GM19351 (cell line): ENCODE measurements at regions not wholly inside any gene's neighbourhood (a gene's known extent, or its start where the extent isn't known, plus 50 kb on each side); places are given as distances from the start of the nearest gene placed in this dataset.

ENCODE experiments used
- ATAC-seq: cut with Tn5 transposase; IDR thresholded peaks from one replicate; pipeline ENCODE4 v1.9.1; 2021; ENCODE audit warnings: mild to moderate bottlenecking, moderate library complexity; ENCODE audit not compliant: unreplicated experiment

DNA sequence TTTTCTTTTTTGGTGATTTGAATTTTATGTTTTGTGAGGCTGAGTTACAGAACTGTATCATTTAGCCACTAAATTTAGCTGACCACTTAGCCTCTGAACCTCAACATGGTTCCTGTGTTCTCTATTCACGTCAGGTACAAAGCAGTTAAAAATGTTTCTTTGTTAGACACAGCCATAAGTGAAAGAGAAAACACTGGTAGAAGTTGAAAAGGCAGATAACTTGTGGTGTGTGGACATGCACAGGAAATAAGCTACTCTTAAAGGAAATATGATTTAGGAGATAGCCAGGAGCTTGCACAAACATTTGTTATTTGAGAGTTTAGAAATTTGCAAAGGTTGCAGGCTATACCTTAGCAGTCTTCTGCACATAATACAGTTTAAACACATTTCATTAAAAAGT lies 171.0 kb upstream of the RPS6KA3 start:
- ATAC-seq: peak; percentile 59

DNA sequence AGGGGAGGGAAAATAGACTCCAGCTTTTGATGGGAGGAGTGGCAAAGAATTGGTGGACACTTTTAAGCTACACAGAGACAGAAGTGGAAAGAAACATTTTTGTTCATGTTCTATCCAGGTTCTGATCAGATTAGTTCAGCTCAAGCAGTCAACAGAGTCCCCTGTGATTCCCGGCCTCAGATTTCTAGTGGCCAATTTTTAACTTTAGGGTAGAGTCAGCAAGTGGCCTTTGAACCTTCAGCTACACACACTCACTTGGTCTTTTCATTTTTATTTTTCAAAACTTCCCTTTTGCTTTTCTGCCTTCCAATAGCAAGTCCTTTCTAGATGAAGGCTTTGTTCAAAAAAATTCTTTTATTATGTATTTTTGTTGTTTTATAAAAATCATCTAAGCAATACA lies 169.2 kb upstream of the RPS6KA3 start:
- ATAC-seq: no peak

DNA sequence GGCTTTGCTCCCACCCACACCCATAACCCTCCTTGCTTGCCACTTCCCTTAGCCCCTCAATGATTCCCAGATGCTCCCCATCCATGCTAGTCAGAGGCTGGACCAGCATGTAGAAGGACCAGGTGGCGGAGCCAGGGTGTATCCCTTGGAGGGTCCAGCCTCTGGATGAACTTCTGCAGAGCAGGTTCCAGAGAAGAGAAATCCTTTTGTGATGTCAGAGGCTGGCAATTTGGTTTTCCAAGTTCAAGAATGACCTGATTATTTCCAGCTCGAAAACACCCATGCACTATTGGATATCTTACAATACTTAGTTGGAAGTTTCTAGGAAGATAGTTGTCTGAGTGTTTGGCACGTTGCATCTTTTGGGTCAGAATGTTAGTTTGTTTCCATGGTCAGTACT lies 168.3 kb upstream of the RPS6KA3 start:
- no peak for ATAC-seq

DNA sequence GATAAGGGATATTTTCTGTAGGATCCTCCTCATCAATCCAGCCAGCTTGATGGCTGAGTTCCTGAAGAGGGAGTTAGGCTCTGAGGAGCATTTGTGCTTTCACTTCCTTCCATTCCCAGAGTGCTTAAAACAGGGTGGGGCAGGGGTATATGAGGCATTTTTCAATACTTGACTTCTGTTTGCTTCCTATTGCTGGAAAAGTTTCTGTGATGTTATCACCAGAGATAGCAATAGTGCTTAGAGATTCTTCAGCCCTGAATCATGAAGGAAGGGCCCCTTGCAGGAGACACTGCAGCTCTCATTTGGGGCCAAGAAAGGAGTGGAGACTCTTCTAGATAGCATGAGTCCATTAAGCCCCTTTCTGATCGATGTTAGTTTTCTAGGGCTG lies 166.7 kb upstream of the RPS6KA3 start:
- no peak for ATAC-seq

DNA sequence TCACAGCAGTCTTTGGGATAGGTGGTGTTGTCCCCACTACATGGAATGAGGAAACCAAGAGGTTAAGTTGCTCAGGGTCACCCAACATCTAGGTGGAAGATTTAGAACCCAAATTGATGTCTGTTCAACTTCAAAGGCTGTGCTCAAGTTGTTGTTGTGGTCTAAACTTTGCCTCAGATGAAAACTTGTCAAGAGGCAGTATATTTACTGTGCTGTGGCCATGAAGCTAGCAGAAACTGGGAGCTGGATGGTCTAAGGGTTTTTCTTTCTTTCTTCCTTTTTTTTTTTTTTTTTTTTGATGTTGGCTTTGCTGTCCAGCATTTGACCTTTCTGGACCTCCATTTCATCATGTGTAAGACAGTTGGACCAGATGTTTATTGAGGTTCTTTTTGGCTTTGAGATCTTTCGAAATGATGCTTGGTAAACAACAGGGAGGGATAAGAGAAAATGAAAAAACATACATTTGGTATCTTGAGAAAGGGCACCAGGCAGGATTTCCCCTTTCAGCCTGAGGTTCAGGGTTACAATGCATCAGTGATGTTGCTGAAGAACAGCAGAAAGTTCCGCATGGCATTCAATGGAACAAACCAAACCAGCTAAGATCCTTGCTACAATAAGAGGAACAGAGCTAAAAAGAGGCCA lies 166.2 kb upstream of the RPS6KA3 start:
- ATAC-seq: peak; percentile 39

DNA sequence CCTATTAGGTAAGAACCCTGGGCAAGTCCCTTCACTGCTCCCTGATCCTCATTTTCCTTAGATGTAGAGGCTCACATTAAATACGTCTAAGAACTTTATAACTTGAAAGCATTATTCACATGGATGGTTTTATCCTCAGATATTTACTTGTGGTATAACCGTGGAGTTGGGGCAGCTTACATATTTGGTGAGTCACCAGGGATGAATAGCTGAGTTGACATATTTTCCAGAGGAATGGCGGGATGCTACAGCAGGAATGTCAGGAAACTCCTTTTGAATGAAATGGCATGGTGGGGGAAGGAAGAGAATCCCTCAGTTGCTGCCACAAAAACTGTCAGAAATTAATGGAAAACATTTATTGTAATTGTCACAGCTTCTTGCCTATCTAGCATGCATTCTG lies 165.3 kb upstream of the RPS6KA3 start:
- no peak for ATAC-seq

DNA sequence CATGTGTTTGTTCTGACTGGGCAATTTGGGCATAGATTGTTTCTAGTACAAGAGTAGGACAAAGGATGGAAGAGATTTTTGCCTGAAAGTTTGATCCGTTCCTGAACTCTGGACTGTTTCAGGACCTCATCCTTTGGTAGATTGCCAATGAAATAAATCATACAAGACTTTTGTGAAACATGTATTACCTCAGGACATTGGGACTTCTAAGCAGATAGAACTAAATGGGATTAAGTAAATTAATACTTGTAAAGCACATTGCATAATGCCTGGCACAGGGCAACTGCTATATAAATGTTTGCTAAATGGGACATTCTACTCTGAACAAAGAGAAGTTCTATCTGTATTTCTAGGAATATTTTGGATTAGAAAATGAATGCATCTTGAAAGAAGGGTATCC lies 164.8 kb upstream of the RPS6KA3 start:
- ATAC-seq: no peak

DNA sequence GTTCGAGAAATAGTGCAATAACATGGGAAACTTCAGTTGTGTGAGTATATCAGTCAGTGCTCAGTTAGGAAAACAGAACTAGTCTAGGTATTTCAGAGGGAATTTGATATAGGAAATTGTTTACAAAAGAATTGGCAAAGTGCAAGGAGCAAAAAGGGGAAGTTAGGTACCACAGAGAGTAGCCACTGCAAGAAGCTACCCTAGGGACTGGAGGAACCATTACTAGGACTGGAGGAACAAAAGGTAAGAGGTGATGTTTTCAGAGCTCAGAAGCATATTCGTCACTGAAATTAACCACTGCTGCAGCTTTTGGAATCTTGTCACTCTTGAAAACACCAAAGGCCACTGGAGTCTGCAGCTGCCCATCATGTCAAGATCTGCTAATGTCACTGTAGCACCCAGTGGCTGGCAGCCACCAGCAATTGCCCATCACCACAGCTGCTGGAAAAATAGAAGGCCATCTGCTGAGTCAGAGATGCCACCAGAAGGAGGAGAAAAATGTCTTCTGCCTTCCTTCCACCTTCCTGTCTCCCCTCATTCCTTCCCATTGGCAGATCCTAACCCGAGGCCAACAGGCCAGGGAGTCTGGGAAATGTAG lies 160.6 kb upstream of the RPS6KA3 start:
- peak; percentile 82 for ATAC-seq

DNA sequence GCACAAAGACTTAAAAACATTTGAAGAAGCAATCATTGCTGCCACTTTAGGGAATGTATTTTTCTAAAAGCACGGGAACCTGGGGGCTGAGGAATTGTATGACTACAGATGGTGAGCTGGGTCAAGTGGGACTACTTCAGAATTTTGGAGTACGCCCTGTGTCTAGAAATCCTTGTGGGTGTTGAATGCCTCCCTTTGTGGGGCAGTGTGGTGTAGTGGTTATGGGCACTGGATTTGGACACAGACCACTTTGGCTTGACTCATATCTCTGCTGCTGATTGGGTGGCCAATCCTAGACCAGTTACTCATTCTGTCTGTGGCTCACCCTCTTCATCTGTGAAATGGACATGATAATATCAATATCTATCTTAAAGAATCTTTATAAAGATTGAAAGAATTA lies 155.0 kb upstream of the RPS6KA3 start:
- ATAC-seq: no peak

DNA sequence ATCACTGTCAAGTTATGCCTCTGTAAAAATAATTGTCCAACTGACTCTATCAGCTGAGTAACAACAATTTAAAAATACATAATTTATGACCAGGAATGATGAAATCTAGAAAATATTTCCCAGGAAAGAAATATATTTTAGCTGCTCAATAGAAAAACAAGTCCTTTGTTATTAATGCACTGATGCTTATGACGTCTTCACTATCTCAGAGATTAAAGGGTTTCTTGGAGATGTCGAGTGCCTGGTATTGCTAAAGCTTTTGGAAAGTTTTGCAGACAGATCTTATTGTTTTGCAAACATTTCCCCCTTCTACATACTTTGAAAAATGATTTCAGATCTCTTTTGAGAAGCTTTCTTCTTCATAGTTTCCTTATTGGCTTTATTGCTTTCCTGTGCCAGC lies 154.6 kb upstream of the RPS6KA3 start:
- ATAC-seq: no peak

DNA sequence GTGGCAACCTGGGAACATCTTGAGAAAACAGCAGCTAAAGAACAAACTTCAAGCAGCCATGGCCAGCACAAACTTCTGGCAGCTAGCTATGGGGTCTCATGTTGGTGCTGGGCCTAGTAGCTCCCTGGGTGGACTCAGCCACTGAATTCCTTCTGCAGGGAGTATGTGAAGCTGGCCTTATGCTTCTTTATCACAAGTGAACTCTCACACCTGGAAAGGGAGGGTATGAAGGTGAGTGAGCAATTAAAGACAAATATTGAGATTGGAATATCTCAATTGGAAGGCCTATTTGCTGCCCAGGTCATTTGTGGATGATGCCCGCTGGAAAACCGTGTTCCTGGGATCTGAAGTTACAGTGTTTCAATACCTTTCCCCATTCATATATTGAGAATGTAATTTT lies 153.3 kb upstream of the RPS6KA3 start:
- no peak for ATAC-seq

DNA sequence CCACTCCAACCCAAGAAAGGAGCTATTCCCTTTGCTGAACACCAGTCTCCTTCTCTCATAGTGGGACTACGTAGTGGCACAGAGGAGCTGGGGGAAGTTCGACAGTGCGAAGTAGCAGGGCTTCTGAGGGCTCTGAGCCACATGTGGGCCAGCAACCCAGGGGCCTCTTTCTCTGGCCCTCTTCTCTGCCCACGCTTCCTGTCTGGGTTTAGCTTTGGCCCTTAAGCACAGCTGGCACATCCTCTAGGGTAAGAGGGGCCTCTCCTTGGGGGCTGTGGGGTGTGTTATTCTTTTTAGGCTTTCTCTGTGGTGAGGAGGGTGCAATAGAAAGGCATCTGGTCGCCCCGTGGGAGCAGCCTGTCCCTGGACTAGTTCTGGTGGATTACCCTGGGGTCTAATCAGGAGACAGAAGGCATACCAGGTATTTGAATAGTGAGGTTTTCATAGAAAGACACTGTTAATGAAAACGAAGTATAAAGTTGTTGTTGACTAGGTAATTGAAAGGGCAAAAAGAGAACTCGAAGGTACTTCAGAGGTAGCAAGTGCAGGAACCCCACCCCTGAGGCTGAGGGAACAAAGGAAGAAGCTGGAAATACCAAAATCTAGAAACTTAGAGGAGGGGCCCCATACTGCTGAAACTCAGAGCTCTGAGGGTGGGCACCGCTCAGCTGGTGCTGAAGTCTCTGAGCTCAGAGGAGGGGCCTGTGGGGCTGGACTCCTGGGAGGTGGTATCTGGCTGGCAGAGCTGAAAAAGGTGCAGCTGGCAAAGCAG lies 151.9 kb upstream of the RPS6KA3 start:
- ATAC-seq: peak; percentile 79

DNA sequence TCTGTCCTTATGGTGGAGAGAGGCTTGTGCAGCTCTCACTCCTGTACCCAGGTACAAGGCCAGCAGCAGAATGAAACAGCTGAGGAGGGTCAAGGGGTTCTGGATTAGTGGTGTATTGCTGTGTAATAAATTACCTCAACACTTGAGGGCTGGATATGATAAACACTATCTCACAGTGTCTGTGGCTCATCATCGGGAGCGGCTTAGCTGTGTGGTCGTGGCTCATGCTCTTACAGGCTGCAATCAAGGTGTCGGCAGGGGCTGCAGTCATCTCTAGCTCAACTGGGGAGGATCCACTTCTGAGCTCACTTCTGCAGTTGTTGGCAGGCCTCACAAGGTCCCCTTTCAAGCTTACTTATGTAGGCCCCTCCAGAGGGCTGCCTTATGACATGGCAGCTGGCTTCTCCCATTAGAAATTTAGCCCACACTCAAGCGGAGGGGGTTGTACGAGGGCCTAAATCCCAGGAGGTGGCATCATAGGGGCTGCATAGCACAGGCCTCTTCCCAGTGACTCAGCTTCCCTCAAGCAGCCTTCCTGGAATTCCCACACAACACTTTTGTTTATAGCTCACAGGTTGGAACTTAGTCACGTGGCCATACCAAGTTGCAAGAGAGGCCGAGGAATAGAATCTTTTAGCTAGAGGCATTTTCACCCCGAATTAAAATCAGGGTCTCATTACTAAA lies 148.2 kb upstream of the RPS6KA3 start:
- ATAC-seq: no peak

DNA sequence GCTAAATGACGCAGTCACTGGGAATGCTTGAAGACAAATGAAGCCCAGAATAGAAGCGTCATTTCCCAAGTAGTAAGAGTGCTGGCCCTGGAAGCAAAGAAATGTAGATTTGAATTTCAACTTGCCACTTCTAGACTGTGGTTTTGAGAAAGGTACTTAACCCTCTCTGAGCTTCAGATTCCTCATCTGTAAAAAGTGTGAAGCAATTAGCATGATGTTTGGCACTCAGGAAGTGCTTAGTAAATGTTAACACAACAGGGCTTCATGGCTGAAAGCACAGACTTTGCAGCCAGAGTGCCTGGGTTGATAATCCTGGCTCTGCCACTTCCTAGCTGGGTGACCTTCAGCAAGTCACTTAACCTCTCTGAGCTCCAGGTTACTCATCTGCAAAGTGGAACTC lies 147.4 kb upstream of the RPS6KA3 start:
- no peak for ATAC-seq

DNA sequence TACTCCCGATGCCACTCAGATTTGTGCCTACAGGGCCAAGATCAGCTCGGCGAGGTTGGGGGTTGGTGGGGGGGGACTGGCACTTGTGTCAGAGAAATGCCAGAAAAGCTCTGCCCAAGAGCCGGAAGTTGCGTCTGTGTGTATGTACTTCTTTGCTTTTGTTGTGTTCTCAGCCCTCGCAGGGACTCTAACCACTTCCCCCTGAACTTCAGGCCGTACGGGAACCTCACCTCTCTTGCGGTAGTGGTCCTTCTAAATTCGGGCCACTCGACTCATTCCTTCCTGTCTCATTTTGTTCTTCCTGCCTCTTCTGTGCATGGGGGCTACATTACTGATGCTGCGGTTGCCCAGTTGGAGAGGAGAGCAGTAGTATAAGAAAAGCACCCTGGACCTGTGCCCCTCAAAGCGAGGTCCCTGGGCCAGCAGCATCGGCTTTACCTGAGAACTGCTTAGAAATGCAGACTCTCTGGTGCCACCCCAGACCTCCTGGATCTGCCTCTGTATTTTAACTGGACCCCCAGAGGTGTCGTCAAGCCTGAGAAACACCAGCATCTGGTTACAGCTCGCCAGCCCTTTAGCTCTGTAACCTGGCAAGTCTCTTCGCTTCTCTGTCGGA lies 146.3 kb upstream of the RPS6KA3 start:
- peak; percentile 87 for ATAC-seq

DNA sequence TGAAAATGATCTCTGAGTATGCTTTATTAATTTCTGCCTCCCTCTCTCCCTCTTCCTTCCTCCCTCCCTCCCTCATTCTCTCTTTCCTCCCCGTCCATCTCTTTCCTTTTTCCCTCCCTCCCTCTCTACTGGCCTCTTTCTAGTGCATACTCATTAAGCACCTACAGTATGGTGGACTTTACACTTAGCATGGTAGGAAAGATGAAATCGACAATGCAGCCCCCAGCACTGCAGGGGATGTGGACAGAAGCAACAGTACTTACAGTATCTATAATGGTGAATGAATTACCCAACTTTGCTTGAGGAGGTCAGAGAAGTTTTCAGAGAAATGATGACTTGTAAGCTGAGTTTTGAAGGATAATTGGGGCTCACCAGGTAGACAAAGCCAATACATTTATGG lies 143.8 kb upstream of the RPS6KA3 start:
- no peak for ATAC-seq

DNA sequence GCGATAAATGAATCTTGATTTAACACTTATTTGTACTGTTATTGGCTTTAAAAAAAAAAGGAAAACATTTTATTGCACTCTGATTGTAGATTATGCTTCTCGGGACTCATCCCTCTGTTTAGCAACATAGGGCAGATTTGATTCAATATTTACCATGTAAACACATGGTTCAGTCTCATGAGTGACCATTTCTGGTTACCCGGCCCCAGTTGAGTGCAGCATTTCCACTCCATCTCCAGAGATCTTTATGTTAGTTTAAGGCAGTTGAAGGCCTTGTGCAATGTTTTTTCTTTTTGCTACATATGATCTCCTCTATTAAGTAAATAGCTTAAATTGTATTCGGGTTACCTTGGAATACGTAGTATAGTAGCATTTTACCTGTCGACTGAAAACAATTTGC lies 143.3 kb upstream of the RPS6KA3 start:
- no peak for ATAC-seq

DNA sequence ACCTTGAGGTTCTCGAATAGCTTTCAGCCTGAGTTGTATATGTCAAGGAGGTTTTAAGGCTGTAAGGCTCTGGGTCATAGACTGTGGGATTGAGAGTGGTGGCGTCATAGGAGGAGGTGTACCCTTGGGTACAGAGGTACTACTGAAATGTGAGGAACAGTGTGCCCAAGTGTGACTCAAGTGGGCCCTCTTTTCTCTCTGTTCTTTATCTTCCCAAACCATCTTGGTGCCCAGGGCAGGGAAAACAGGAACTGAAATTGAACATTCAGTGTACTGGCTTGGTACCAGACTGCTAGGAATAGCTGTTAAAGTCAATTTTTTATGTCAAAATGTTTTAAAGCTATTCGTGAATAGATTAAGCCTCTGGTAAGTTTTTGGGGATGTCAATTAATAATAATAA lies 136.2 kb upstream of the RPS6KA3 start:
- ATAC-seq: no peak

DNA sequence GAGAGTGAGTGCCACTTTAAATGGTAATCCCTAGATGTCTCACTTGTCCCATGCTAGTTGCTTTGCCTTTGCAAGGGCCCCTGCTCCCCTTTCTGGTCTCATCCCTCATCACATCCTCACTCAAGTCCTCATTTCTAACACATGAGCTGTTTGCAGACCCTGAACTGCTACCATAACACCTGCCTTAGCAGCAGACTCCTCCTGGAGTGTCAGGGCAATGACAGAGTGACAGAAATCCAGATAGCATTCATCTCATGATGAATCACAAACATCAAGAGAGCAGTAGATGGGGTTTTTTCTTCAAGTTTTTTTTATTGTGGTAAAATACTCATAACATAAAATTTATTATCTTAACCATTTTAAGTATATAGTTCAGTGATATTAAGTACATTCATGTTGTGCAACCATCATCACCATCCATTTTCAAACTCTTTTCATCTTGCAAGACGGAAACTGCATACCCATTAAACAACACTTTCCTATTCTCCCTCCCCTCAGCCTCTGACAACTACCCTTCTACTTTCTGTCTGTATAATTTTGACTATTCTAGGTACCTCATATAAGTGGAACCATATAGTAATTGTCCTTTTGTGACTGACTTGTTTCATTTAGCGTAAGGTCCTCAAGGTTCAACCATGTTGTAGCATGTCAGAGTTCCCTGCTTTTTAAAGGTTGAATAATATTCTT lies 133.2 kb upstream of the RPS6KA3 start:
- no peak for ATAC-seq

DNA sequence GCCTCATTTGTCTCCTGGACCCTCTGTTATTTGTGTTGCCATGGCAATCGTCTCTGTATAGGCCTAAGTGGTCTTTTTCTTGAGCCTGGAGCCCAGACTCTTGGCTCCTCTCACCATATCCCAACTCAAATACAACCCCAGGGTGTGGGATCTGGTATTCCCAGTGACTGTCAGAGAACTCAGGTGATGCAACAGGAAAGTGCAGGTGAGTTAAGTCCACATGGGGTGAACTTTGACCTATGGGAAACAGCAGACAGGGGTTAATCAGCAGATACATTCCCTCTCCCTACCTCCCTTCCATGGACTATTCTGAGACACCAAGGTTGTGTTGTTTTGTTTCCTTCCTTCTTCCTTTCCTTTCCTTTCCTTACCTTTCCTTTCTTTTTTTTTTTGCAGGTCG lies 130.9 kb upstream of the RPS6KA3 start:
- no peak for ATAC-seq

DNA sequence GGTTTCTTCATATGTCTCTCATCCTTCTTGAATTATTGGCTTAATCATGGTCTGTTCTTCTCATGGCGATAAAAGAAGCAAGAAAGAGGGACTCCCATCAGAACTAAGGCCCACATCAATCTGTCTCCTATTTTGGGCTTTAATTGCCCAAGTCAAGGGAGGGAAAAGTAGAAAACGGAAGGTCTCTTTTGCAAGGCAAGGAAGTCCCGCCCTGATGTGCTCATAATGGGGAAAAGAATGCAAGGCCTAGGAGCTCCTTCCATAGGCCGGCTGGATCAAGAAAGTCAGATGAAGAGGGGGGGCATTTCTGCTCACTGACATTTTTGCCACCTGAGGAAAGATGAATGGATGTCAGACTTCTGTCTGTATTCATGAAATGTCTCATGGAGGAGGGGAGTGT lies 127.7 kb upstream of the RPS6KA3 start:
- no peak for ATAC-seq
